ENCODE measurements at regions not wholly inside any gene's neighbourhood (a gene's known extent, or its start where the extent isn't known, plus 50 kb on each side); places are given as distances from the start of the nearest gene placed in this dataset.

DNA sequence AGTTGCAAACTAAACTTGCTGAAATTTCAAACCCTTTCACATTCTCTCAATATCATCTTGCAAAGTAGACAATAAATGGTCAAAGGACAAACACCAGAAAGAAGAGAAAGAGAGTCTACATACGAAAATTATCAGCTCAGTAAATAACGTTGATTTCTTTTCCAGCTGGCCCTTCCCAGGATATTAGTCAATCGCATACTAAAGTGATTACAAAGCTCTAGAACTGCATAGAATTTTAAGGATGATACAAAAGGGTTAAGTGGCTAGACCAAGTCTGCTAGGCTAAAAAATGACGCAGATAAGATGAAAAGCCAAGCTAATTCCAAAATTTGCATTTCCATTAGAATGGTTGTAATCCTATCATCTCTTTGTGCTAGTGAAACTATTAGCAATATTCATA, 405.7 kb downstream of the FBXO15 start:
- intact Hi-C loops (cut with micrococcal nuclease): no loop called here

- intact Hi-C loops (cut with micrococcal nuclease): no loop called here
Measured at GRCh38 chr18:73739098-73739497, 408.5 kb downstream of the FBXO15 start.

- intact Hi-C loops (cut with micrococcal nuclease): no loop called here
Measured at GRCh38 chr18:73737990-73738389, 409.6 kb downstream of the FBXO15 start.

DNA sequence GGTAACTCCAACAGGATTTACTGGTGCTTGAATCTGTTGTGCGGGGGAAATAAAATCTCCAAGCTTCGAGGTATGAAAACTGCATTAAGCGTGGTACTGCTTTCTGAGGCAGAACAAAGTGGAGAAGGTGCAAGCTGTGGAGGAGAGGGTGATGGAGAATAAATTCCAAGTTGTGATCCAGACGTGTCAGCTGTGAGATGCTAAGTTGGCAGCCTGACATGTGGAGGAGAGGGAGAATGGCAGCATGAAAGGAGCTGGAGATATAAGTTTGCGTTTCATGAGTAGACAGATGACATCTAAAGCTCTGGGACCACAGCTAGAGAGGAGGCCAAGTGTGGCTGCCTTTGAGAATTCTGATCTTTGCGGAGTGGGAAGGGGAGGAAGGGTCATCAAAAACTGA, 411.8 kb downstream of the FBXO15 start:
- intact Hi-C loops (cut with micrococcal nuclease): no loop called here

DNA sequence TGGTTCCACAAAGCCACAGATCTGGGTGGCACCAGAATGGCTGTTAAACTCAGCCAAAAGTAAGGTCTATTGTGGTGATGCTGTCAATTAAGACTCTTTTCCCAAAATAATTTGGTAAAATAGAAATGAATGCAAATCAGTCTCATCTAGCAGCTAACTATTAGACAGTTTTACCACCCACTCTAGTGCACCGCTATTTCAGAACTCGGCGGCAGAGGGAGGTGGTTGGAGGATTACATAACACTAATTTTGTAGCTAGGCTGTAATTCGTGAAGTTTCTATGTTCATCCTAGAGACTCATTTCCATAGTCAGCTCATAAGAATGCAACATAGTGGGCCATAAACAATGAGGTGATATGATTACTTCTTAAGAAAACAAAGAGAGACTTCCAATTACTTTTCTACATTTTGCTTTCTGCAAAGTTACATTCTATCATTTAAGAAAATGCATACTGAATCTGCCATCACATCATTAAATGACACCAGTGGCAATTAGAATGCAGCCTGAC, 413.8 kb downstream of the FBXO15 start:
- intact Hi-C loops (cut with micrococcal nuclease): no loop called here

DNA sequence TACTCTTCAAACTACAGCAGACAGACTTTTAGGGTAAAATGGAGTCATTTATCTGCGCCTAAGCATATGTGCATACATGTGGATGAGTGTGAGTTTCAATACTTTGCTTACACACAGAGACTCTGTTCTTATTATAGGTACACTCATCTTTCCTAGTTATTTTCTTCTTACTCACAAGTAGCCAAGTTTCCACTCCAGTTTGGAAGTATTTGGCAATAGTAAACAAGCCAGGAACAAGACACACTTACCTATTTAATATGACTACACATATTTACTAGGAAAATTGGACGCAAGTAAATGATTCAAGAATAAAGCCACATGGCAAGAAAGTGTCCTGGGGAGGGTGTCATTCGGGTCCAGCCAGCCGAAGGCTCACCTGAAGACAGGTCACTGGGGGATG, 414.3 kb downstream of the FBXO15 start:
- intact Hi-C loops (cut with micrococcal nuclease): no loop called here

DNA sequence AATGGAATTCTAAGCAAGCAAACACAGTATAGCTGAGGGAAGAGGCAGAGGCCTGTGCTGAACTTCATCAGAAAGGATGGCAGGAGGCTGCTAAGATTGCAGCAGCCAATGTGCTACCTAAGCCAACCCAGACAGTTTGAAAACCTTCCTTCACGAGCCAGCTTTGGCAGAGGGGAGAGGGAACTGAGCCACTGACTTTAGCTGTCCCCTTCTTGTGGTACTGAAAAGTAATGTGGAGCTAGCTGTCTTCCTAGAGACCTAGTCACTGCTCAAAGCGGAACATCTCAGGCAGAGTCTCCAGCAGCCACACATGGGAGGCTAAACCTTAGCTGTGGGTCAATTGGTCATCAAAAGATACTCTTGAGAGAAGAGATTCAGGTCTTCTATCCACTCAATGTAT, 419.0 kb downstream of the FBXO15 start:
- intact Hi-C loops (cut with micrococcal nuclease): no loop called here

- intact Hi-C loops (cut with micrococcal nuclease): no loop called here
Measured at GRCh38 chr18:73724958-73725357, 422.7 kb downstream of the FBXO15 start.

GRCh38 chr18:73719611-73720010, 428.0 kb downstream of the FBXO15 start:
- intact Hi-C loops (cut with micrococcal nuclease): no loop called here

DNA sequence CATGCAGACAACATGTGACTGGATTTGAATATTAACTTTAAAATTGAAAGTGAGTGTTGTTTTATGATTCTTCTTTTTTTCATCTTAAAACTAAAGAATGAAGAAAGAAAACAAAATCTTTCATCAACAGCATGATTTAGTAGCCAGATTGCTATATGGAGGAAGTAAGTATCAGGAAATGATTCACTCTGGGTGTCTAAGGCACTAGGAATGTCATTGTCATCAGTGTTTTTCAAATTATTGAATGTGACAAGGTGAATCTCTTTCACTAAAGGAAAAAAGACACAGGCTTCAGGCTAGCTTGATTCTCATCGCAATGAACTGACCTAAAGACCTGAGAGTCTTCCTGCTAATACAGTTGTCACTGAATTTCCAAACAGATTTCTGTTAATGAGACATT, 430.1 kb downstream of the FBXO15 start:
- intact Hi-C loops (cut with micrococcal nuclease): no loop called here

DNA sequence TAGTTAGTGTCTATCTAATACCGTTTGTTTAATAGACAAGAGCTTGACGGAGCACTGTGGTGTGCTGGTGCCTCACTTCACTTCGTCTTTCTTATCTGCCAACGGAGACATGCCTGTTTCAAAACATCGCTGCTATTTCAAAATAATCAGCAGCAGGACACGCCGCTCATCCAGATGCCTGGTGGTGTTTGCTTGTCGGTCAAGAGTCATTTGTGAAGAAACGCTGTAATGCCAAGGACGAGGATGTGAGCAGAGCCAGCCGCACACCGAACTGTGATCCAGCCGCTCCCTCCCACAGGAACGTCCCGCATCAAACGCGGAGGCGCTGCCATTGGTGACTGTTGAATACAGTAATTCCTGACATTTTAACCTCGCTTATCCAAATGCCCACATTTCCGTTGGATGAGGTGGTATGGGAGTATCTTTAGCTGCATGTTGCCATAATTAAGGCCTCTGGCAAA, 432.4 kb downstream of the FBXO15 start:
- intact Hi-C loops (cut with micrococcal nuclease): no loop called here

GRCh38 chr18:73714466-73714865, 433.2 kb downstream of the FBXO15 start:
- intact Hi-C loops (cut with micrococcal nuclease): no loop called here

- intact Hi-C loops (cut with micrococcal nuclease): no loop called here
Measured at GRCh38 chr18:73711256-73711655, 436.4 kb downstream of the FBXO15 start.

GRCh38 chr18:73708591-73708990, 439.0 kb downstream of the FBXO15 start:
- intact Hi-C loops (cut with micrococcal nuclease): no loop called here

- intact Hi-C loops (cut with micrococcal nuclease): no loop called here
Measured at GRCh38 chr18:73707035-73707434, 440.6 kb downstream of the FBXO15 start.

- intact Hi-C loops (cut with micrococcal nuclease): no loop called here
Measured at GRCh38 chr18:73697353-73697752, 450.3 kb downstream of the FBXO15 start.

DNA sequence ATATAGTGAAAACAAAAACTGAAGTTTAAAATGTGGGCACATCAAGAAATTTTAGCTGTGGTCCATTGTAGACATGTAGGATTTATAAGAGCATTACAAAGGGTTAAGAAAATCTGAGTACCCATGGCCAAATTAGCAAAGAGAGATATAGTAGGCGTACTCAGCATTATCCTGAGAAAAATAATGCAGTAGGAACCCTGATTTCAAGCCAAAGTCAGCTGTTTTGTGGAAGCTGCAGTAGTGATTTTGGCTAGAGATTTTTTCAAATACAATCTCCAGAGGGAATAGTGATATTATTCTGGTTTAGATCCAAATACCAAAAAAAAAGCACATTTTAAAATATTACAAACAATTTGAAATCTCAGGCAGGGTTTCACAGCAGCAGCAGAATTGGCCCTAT, 450.9 kb downstream of the FBXO15 start:
- intact Hi-C loops (cut with micrococcal nuclease): no loop called here

DNA sequence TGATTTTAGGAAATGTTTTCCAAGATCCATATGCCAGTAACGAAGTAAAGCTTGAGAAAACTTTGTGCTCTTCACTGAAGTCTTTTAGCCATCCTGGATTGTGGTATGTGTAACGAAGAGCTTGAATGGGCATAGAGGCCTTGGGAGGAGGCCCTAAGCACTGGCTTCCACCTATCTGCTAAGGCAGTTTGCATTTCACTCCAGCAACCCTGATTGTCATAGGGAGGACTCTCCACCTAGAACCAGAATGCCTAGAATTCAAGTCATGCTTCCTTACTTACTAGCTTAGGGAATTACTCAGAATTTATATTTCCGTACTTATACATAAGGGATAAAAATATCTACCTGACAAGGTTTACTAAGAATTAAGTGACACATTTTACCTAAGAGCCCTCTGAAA, 451.5 kb downstream of the FBXO15 start:
- intact Hi-C loops (cut with micrococcal nuclease): no loop called here

- intact Hi-C loops (cut with micrococcal nuclease): no loop called here
Measured at GRCh38 chr18:73693091-73693490, 454.5 kb downstream of the FBXO15 start.

GRCh38 chr18:73691624-73692023, 456.0 kb downstream of the FBXO15 start:
- intact Hi-C loops (cut with micrococcal nuclease): no loop called here

DNA sequence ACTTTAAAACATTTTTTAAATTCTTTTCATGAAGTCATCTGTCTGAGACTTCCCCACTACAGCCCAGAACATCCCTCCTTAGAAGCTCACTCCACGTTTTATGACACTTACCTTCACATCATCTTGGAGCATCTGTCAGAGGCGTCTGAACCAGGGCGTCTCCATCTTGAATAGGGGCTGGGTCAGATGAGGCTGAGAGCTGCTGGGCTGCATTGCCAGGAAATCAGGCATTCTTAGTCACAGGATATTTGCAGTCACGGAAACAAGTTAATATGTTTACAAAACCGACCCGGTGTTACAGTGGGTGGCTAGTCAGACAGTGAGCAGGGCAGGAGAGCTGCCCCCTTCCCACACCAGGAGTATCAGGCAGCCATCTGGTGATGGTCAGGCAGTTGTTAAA, 456.5 kb downstream of the FBXO15 start:
- intact Hi-C loops (cut with micrococcal nuclease): no loop called here

DNA sequence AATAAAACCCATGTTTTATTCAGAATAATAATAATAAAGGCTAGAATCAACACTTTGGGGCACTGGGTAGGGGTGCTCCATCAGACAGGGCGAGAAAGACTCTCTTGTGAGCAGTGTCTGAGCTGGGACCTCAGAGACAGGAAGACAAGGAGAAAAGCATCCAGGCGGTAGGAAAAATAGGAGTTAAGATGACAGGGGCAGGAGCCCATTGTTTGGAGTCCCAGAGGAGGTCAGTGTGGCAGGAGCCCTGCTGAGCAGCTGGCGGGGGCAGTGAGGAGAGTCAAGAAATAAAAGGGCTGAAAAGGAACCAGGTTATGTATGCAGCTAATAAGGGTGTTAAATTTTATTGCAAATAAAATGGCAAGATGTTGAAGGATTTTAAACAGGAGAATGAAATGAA, 457.4 kb downstream of the FBXO15 start:
- intact Hi-C loops (cut with micrococcal nuclease): no loop called here

GRCh38 chr18:73688851-73689711, 458.6 kb downstream of the FBXO15 start:
- intact Hi-C loops (cut with micrococcal nuclease): no loop called here
